ENCODE measurements at regions not wholly inside any gene's neighbourhood (a gene's known extent, or its start where the extent isn't known, plus 50 kb on each side); places are given as distances from the start of the nearest gene placed in this dataset.

DNA sequence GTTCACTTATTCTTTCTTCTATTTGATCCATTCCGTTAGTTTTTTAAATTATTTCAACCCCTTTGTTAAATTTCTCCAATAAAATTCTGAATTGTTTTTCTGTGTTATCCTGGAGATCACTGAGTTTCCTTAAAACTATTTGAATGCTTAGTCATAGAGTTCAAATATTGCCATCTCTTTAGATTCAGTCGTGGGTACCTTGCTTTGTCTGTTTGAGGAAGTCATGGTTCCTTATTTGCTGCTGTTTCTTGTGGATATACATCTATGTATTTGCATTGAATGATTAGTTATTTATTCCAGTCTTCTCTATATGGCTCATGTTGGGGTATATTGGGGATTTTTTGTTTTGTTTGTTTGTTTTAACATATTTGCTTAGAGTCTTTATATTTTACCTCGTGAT is 80.6 kb downstream of the HINT1 start:
- TF ChIP-seq ESRRA (CRISPR knock-in tag; IDR thresholded peaks at IDR 0.05; ENCODE audit: borderline replicate concordance) (no peak), GTF2I (CRISPR knock-in tag; conservative IDR thresholded peaks at IDR 0.05) (no peak), ZNF121 (CRISPR knock-in tag; IDR thresholded peaks at IDR 0.05) (no peak), JAZF1 (CRISPR knock-in tag; IDR thresholded peaks at IDR 0.05) (no peak), SP1 (CRISPR knock-in tag; conservative IDR thresholded peaks at IDR 0.05) (no peak), CREM (CRISPR knock-in tag; IDR thresholded peaks at IDR 0.05) (no peak), FOXP1 (CRISPR knock-in tag; IDR thresholded peaks at IDR 0.05; ENCODE audit: borderline replicate concordance) (no peak), NR2C2 (CRISPR knock-in tag; IDR thresholded peaks at IDR 0.05) (no peak)
- TF ChIP-seq, protein P1, sequence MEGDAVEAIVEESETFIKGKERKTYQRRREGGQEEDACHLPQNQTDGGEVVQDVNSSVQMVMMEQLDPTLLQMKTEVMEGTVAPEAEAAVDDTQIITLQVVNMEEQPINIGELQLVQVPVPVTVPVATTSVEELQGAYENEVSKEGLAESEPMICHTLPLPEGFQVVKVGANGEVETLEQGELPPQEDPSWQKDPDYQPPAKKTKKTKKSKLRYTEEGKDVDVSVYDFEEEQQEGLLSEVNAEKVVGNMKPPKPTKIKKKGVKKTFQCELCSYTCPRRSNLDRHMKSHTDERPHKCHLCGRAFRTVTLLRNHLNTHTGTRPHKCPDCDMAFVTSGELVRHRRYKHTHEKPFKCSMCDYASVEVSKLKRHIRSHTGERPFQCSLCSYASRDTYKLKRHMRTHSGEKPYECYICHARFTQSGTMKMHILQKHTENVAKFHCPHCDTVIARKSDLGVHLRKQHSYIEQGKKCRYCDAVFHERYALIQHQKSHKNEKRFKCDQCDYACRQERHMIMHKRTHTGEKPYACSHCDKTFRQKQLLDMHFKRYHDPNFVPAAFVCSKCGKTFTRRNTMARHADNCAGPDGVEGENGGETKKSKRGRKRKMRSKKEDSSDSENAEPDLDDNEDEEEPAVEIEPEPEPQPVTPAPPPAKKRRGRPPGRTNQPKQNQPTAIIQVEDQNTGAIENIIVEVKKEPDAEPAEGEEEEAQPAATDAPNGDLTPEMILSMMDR (IDR thresholded peaks at IDR 0.05), result no peak
- TF ChIP-seq, protein P2, sequence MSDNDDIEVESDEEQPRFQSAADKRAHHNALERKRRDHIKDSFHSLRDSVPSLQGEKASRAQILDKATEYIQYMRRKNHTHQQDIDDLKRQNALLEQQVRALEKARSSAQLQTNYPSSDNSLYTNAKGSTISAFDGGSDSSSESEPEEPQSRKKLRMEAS (CRISPR knock-in tag; IDR thresholded peaks at IDR 0.05), result no peak
- TF ChIP-seq, protein P3, sequence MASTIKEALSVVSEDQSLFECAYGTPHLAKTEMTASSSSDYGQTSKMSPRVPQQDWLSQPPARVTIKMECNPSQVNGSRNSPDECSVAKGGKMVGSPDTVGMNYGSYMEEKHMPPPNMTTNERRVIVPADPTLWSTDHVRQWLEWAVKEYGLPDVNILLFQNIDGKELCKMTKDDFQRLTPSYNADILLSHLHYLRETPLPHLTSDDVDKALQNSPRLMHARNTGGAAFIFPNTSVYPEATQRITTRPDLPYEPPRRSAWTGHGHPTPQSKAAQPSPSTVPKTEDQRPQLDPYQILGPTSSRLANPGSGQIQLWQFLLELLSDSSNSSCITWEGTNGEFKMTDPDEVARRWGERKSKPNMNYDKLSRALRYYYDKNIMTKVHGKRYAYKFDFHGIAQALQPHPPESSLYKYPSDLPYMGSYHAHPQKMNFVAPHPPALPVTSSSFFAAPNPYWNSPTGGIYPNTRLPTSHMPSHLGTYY (CRISPR knock-in tag; IDR thresholded peaks at IDR 0.05), result no peak
- TF ChIP-seq, protein P4, sequence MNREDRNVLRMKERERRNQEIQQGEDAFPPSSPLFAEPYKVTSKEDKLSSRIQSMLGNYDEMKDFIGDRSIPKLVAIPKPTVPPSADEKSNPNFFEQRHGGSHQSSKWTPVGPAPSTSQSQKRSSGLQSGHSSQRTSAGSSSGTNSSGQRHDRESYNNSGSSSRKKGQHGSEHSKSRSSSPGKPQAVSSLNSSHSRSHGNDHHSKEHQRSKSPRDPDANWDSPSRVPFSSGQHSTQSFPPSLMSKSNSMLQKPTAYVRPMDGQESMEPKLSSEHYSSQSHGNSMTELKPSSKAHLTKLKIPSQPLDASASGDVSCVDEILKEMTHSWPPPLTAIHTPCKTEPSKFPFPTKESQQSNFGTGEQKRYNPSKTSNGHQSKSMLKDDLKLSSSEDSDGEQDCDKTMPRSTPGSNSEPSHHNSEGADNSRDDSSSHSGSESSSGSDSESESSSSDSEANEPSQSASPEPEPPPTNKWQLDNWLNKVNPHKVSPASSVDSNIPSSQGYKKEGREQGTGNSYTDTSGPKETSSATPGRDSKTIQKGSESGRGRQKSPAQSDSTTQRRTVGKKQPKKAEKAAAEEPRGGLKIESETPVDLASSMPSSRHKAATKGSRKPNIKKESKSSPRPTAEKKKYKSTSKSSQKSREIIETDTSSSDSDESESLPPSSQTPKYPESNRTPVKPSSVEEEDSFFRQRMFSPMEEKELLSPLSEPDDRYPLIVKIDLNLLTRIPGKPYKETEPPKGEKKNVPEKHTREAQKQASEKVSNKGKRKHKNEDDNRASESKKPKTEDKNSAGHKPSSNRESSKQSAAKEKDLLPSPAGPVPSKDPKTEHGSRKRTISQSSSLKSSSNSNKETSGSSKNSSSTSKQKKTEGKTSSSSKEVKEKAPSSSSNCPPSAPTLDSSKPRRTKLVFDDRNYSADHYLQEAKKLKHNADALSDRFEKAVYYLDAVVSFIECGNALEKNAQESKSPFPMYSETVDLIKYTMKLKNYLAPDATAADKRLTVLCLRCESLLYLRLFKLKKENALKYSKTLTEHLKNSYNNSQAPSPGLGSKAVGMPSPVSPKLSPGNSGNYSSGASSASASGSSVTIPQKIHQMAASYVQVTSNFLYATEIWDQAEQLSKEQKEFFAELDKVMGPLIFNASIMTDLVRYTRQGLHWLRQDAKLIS (CRISPR knock-in tag; IDR thresholded peaks at IDR 0.05; ENCODE audit: borderline replicate concordance), result no peak
